Kidney capillary endothelial cell (primary cell): ENCODE measurements at regions not wholly inside any gene's neighbourhood (a gene's known extent, or its start where the extent isn't known, plus 50 kb on each side); places are given as distances from the start of the nearest gene placed in this dataset.
"Not testable (repeated sequence)": the region's sequence is repeated elsewhere in the genome, so short reads cannot be mapped to it uniquely, and the experiment has no call there.

Experiments used
- DNase-seq: peaks from one replicate; pipeline ENCODE4 v3.0.0-alpha.2; 2018; ENCODE audit warnings: low spot score

DNA sequence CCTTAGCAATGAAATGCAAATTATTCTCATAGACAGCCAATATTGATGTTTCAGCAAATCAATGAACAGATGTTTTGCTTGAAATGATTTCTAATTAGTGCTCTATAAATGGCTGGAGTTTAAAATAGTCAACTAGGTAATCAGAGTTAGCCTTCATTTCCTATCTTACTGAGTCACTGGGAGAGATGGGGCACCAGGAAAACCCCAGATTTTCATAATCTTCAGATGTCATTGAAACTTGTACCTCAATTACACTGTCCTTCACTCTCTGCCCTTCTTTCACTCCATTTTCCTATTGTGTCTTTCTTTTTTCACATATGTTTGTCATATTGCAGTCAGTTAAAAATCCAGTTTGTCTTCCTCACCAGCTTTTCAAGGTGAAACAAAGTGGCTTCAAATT, 92.7 kb downstream of the C12orf75 start:
- DNase-seq, result no peak

DNA sequence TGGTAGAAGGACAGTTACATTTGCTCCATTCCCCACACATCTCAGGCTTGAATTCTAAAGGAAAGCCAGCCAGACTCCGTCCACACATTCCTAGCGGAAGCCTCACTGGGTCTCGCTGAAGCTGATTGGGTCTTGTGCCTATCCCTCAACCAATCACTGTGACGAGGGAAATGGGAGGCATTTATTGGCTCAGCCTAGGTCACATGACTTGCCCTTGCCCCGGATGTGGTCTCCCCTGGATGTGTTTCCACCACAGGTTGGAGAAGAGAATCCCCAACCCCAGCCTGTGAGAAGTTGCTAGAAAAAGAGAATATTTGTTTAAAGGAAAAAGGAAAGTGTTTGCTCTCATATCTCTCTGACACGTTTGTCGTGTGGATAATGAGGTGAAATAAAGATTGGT, 93.4 kb downstream of the C12orf75 start:
- DNase-seq, result no peak

DNA sequence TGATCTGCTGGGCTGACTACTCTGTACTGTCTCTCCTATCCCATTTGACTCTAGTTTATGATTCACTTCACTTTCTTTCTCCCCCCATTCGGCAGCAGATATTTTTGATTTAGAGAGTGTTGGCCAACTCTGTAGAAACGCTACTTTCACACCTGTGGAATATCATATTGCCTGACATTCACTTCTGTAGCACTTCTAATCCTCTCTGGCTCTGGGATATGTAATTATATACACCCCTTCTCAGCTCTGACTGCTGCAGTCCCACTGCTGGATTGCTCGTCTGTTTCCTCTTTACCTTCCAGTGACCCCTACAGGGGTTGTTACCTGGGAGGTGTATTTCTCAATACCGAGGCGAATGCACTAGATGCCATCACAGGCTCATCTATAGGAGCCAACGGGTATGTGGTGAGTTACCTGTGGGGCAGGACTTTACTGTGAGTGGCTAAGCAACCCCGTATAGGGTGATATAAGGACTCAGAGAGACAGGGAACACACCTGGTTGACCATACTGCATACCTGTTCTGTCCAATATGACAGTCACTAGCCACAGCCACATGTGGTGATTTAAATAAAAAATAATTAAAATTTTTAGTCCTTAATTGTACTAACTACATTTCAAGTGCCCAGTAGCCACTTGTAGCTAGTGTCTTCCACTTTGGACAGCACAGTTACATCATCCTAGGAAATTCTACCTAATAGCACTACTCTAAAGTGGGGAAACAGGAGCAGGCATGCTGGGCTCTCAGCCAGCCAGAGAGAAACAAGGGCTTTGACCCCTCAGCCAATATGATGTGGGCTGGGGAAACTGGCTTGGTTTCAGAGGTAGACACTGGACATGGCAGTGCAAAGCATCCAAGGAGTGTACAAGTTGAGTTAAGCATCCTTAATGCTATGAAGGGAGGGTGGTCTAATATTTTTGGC, 95.0 kb downstream of the C12orf75 start:
- no peak for DNase-seq

DNA sequence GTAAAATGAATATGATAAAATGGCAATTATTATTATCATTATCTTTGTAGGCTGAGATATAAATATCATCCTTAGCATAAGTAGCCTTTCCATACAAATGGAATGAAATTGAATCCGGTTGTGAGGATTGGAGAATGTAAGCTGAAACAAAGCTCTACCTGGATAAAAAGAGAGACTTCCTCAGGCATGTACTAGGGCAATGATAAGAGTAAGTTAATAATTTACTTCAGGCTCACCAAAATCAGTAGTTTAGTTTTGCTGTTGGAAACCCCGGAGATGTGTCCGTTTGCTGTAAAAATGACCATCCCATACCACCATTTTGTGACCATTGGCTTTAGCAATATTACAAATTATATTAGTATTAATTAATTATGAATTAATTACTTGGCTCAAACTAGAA, 96.3 kb downstream of the C12orf75 start:
- DNase-seq, result no peak

DNA sequence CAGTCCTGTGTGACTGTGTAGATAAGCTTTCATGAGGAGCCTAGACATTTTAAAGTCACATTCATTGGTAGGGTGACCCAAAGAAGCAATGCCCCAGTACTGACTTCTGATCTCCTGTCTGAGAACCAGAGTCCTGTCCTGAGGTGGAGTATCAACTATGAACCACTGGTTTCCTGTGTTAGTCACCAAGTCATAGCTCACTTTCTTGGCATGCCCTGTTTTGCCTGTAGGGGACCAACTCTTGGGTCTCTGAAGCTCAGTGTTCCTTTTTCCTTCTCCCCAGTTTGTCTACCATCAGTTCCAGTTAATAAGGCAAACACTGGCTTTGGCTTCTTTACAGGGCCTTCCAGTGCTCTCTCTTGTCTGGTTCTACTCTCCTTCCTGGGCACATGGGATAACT, 97.4 kb downstream of the C12orf75 start:
- peak; percentile 44 for DNase-seq

DNA sequence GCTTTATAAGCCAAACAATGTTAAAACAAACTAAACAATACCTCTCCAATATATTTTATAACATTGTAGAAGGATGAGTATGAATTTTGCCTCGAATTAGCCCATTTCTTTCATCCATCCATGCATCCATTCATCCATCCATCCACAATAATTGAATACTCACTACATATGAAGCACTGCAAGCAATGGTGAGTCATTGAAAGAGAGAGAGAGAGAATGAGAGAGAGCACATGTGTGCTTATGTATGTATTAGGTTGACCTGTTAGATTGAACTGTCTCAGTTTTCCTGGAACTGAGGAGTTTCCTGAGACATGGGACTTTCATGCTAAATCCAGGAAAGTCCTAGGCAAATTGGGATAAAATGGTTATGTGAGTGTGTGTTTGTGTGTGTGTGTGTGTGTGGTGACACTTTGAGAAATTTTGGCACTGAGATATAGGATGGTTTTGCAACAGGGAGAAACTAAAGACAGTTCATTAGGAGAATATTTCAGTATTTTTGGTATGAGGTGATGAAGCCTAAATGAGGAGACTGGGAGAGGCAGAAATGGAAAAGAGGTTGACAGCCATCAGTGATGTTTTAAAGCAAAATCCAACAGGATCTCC, 98.4 kb downstream of the C12orf75 start:
- DNase-seq, result no peak

DNA sequence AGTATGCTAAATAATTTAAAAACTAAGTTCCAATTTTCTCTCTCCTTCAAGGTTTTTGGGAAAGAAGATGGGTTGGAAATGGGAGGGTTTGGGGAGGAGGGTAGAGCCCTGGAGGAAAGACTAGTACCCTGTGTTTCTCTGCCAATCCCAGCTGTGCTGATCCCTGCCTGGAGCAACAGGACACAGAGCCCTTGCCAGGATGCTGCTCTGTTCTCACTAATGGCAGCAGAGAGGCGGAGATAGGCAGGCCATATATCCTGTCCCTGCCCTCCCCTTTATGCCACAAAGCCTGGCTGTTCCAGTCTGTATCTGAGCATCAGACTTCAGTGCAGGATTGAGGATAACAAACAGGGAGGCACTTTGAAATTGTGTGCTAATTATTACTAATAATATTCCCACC, 99.0 kb downstream of the C12orf75 start:
- DNase-seq, result no peak

DNA sequence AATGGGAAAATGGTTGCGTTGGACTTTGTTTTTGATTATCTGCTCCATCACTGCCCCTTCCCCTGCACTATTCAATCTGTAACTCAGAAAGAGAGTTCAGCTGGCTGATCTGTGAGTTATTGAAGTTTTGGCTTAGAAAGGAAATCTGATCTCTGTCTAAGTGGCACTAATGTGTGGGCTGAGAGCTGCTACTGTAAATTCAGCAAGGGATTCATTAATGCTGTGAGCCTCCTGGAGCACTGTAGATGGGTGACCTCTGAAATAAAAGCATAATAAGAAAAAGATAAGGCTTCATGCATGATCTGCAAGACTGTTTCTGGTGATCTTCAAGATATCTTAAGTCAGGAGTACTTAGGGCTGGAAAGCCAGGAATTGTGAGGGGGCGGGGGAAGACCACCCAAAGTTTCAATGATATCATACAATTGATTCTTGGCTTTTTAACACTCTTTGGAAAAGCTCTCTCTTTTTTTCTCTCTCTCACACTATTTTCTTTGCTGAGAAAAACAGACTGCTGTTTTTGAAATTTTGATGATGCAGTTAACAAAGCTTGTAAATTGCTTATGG, 101.1 kb downstream of the C12orf75 start:
- no peak for DNase-seq

DNA sequence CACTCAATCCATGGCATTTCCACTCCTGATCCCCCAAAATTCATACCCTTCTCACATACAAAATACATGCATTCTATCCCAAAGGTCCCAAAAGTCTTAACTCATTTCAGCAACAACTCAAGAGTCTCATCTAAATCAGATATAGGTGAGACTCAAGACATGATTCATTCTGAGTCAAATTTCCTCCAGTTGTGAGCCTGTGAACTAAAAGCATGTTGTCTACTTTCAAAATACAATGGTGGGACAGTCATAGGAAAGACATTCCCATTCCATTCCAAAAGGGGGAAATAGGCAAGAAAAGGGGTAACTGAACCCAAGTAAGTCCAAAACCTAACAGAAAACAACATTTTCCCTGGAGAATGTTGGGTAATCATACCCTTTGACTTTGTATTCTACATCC, 103.3 kb downstream of the C12orf75 start:
- DNase-seq, result peak; percentile 95

DNA sequence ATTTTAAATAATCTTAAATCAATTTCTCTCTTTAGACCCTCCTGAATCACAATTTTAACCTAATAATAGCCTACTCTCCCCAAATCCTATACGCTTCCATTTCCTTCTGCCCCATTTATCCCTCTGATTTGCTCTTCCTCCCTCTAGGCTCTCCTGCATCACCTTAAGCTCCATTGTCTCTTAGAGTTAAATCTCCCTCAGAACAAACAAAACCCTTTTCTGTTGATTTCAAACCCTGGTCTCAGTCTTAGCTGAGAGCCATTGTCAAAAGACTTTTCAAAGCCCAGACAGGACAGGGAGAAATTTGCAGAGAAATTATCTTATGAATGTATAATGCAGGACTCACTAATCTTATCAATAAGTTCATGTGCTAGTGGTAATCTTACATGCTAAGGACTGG, 106.1 kb downstream of the C12orf75 start:
- DNase-seq, result no peak

DNA sequence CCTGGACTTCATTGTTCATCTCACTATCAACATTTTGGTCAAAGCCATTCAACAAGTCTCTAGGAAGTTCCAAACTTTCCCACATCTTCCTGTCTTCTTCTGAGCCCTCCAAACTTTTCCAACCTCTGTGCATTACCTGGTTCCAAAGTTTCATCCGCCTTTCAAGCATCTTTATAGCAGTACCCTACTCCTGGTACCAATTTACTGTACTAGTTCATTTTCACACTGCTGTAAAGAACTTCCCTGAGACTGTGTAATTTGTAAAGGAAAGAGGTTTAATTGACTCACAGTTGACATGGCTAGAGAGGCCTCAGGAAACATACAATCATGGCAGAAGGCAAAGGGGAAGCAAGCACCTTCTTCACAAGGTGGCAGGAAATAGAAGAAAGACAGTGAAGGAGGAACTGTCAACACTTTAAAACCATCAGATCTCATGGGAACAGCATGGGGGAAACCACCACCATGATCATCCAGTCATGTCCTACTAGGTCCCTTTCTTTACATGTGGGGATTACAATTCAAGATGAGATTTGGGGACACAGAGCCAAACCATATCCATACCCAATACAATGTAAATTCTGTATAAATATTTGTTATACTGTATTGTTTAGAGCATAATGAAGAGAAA, 109.7 kb downstream of the C12orf75 start:
- no peak for DNase-seq

DNA sequence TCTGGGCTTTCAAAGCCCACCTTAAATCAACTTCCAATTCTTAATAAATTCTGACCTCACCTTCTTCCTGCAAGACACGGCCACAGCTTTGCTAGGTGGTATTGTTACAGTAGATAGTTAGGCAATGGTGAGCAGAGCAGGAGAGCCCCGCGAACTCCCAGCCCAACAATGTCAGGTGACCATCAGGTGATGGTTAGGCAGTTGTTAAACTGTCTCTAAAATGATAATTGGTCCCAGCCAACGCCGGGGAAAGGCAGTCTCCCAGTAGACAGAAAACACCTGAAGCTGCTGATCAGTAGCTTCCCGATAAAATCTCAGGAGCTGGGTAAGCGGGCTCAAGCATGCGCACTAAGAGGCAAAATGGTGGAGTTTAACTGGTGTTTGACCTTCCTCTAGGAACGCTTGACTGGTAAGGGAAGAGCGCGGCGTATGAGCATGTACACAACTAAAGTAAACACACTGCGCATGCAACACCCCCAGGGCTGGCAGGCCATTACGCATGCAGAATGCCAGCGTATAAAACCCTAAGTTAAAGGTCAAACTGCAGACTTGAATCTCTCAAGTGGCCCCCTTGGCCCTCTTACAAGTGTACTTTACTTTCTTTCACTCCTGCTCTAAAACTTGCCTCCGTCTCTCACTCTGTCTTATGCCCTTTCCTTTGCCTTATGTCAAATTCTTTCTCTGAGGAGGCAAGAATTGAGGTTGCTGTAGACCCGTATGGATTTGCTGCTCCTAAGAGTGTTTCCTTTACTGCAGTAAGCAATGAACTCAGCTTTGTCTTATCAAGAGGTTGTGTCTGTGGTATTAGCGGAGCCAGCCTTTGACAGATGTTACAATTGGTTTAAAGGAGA, 113.5 kb downstream of the C12orf75 start:
- no peak for DNase-seq

DNA sequence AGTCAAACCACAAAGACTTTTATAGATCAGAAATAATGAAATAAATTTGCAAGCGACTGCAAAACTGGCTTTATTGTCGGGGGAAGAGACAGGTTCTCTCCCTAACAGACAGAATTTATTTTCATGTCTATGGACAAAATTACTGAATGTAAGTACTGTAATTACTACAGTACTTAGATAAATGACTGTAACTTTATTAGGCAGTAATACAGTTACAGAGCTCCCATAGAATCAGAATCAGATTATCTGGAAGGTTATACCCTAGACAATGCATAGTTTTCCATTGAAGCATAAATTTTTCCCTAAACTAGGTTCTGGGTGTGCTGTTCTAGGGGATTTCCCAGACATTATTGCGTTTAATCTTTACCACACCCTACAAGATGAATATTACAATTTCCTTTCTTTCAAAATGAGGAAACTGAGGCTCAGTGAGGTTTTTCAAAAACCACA, 114.2 kb downstream of the C12orf75 start:
- no peak for DNase-seq

DNA sequence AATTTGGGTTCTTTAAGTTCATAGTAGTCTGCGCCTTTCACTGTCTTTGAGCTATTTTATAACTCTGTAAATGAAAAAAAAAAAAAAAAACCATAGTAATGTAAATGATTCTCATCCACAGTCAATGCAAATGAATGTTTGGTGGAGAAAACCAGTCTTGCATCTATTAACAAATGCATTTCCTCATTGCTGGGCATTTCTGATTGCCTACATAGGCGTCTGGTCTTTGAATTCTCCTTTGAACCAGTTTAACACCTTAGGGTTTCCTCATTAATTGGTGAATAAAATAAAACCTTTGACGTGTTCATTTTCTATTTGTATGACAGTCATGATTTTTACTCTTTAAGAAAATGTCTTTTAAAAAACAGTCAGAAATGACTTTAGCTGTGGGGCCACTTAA, 114.8 kb downstream of the C12orf75 start:
- no peak for DNase-seq

DNA sequence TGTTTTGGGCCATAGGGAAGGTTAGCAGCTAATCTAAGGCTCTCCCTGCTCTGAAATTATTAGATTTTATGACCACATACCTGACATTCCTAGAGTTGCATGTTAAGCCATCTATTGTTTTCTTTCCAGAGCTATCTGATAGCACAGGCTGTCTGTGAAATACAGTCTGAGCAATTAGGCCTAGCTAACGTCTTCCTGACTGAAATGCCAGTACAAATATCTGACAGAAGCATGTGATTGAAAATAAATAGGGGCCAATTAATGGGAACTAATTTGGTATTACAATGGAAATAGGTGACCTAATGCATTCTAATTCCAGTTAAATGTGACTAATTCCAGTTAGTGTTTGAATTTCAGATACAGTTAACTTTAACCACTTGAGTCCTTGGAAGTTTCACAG, 115.2 kb downstream of the C12orf75 start:
- peak; percentile 58 for DNase-seq

DNA sequence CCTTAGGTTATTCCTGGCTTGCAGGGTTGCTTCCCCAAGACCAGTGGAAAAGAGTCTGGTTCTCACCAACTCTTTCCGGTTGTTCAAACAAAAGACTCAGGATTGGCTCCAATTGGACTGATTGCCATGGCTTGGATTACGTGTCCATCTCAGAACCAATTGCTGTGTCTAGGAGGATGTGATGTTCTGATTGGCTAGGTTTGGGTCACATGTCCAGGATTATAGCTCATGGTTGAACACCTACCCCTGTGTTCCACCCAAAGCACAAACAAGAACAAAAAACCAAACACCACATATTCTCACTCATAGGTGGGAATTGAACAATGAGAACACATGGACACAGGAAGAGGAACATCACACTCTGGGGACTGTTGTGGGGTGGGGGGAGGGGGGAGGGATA, 116.0 kb downstream of the C12orf75 start:
- DNase-seq, result not testable (repeated sequence)

DNA sequence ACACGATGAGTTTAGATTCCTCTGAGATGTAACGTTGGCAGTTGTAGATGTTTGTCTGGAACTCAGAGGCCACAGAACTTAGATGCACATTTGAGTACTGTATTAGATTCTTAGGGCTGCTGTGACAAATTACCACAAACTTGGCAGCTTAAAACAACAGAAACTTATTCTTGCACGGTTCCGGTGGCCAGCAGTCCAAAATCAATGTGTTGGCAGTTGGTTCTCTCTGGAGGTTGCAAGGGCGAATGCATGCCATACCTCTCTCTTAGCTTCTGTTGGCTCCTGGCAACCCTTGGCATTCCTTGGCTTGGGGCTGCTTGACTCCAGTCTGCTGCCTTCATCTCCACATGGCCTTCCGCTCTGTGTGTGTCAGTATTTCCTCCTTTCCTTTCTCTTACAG, 118.9 kb downstream of the C12orf75 start:
- no peak for DNase-seq

DNA sequence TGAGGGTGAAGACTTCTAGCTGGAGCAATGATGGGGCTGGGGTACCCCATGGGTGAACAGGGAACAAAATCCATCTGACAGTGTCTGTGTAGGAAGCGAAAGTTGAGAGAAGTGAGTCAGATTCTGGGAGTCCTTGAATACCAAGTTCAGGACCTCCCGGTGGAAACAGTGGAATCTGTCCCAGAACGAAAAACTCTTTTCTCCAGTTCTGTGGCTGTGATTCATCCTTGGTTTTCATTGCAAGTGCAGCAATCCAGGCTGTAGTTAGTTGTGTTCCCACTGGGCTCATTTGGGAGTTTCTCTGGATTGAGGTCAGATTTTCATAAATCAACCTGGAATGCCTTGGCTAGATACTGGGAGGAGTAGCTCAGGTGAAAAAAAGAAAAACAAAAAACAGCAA, 120.7 kb downstream of the C12orf75 start:
- DNase-seq, result no peak

DNA sequence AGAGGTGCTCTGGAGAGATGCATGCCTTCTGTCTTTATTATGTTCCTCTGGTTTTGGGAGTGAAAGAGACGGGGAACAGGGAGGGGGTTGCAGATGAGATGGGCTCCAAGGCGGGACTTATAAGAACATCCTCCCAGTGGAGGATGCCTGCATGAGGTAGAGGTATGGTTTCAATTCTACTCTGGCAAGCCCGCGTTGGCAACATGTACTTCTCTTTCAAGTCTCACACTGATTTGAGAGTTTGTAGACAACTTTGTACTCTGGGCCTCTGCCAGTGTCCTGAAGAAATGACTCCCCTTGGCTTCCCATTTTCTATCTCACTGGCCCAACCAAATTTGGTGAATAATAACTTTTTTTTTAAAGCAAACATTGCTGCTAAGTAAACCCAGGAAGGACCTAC, 121.3 kb downstream of the C12orf75 start:
- DNase-seq, result no peak

DNA sequence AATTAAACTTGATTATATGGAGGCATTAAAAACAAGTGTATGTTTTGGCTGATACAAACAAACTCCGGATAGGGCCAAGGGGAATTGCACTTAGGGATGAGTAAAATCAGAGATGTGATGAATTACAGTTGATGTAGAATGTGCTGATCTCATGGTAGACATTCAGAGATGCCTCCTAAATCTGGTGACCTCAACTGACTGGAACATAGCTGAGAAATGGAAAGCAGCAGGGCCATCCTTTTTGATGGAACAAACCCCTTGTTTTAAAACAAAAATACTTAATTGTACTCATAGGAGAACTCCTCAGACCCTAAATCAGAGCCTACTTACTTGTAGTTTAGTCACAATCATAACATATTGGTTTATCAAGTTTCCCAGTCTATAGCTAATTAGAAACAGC, 122.8 kb downstream of the C12orf75 start:
- DNase-seq, result no peak

DNA sequence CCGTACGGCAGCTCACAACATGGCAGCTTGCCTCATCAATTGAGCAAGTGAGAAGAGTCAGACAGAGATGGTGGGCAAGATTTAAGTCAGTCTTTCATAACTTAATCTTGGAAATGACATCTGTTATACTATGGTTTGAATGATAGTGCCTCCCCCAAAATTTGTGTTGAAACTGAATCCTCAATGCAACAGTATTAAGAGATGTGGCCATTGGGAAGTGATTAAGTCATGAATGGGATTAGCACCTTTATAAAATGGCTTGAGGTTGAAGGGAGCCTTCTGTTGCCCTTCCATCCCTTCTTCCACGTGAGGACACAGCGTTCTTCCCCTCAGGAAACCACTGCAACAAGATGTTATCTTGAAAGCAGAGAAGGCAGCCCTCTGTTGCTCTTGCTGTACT, 124.2 kb downstream of the C12orf75 start:
- DNase-seq, result no peak

DNA sequence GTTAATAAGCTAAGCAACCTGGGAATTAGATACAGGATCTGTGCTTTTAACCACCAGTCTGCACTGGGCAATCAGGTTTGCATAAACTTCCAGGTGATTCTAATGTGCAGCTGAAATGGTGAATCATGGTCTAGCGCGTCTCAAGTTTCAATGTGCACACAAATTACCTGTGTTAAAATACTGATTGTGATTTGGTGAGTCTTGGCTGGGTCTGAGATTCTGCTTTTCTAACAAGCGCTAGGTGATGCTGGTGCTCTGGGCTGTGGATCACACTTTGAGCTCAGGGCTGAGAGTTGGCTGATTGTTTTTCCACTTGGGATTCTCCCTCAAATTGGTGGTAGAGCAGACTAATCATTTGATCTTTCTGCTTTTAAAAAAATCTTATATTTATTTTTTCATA, 124.8 kb downstream of the C12orf75 start:
- no peak for DNase-seq
